Neutrophil (primary cell): ENCODE measurements at regions not wholly inside any gene's neighbourhood (a gene's known extent, or its start where the extent isn't known, plus 50 kb on each side); places are given as distances from the start of the nearest gene placed in this dataset.

Experiments used
- H3K27ac ChIP-seq: fragments of 200-600 bp; sonication (generic); 2 replicates; pipeline ENCODE4 v1.5.1; 2016; ENCODE audit warnings: mild to moderate bottlenecking, moderate library complexity
- H3K27me3 ChIP-seq: fragments of 200-600 bp; sonication (generic); 2 replicates; pipeline ENCODE4 v1.6.0; 2016; ENCODE audit warnings: mild to moderate bottlenecking
- H3K36me3 ChIP-seq: fragments of 200-600 bp; sonication (generic); 2 replicates; pipeline ENCODE4 v1.5.1; 2017
- H3K4me1 ChIP-seq, 2 experiments: fragments of 200-600 bp in 1 of 2; sonication (generic) in 1 of 2; 1 replicate in 1 of 2; 2 replicates in 1 of 2; pipeline versions ENCODE4 v1.5.1 to v1.6.1; 2013 to 2016; ENCODE audit warnings: low read depth in 1 of 2, low read length in 1 of 2, mild to moderate bottlenecking in 1 of 2, moderate library complexity in 1 of 2; ENCODE audit not compliant: control insufficient read depth in 1 of 2, insufficient read depth in 1 of 2
- H3K4me3 ChIP-seq, 2 experiments: fragments of 200-600 bp in 1 of 2; sonication (generic) in 1 of 2; 1 replicate in 1 of 2; 2 replicates in 1 of 2; pipeline ENCODE4 v1.5.1; 2013 to 2016; ENCODE audit warnings: low read depth in 1 of 2, low read length in 1 of 2, mild to moderate bottlenecking in 1 of 2, moderate library complexity in 1 of 2
- H3K9me3 ChIP-seq: fragments of 200-600 bp; sonication (generic); 2 replicates; pipeline ENCODE4 v1.5.1; 2016
- CTCF ChIP-seq: fragments of 200-600 bp; sonication (generic); IDR thresholded peaks from 2 replicates; pipeline ENCODE4 v1.5.1; 2016; ENCODE audit warnings: antibody characterized with exemption

GRCh38 chr15:98221144-98221543 is 260.6 kb downstream of the ARRDC4 start:
- Histone ChIP-seq H3K27me3 (no peaks in the 10 kb centered on the region), H3K4me1 (no peaks in the 10 kb centered on the region), H3K36me3 (no peaks in the 10 kb centered on the region), H3K9me3 (no peaks in the 10 kb centered on the region), H3K27ac (no peak overlapping the region), H3K4me3 (no peak overlapping the region)
- no peak for TF ChIP-seq CTCF

DNA sequence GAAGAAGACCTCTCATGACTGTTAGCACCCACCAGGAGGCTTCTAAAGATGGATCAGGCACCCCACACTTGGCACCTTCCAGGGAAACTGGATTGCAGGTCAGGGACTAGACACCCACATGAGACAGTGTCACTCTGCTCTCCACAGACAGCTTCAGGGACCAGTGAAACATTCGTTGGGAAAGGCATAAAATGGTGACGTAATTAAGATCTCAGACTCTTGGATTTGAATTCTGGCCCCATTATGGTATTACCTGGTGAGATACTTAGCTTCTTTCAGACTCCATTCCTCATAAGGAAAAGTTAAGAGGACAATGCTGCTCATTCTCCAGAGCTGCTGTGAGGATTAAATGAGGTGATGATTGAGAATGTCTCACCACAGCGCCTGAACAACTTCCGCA is 261.1 kb downstream of the ARRDC4 start:
- no peaks in the 10 kb centered on the region for H3K4me1 ChIP-seq
- TF ChIP-seq CTCF = no peak
- no peaks in the 10 kb centered on the region for H3K27me3 ChIP-seq
- H3K4me3 ChIP-seq = no peak overlapping the region
- H3K36me3 ChIP-seq = no peaks in the 10 kb centered on the region
- no peaks in the 10 kb centered on the region for H3K9me3 ChIP-seq
- H3K27ac ChIP-seq = no peak overlapping the region

- H3K27ac ChIP-seq = no peak overlapping the region
- H3K4me3 ChIP-seq = no peak overlapping the region
- no peaks in the 10 kb centered on the region for H3K27me3 ChIP-seq
- TF ChIP-seq CTCF = no peak
- H3K4me1 ChIP-seq = no peaks in the 10 kb centered on the region
- no peaks in the 10 kb centered on the region for H3K9me3 ChIP-seq
- no peaks in the 10 kb centered on the region for H3K36me3 ChIP-seq
These were observed 265.6 kb downstream of the ARRDC4 start for GRCh38 chr15:98226149-98226548.

DNA sequence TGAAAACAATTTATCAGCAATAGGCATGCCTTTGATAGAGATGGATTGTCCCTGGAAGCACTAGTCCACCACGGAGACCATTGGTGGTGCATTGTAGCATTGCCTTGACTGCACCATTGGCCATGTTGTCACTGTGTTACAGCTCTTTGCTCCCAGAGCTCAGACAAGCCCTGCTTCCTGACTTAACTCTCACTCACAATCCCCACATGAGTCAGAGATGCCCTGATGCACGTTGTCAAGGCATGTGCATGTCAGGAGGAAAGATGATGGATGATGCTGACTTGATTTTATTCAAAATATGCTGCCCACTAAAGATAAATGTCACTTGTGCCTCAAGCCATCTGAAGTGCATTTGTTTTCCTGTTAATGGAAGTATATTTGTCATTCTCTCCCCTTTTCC is 266.1 kb downstream of the ARRDC4 start:
- H3K27me3 ChIP-seq = no peaks in the 10 kb centered on the region
- no peaks in the 10 kb centered on the region for H3K9me3 ChIP-seq
- TF ChIP-seq CTCF = no peak
- H3K36me3 ChIP-seq = no peaks in the 10 kb centered on the region
- H3K4me3 ChIP-seq = no peak overlapping the region
- H3K27ac ChIP-seq = no peak overlapping the region
- H3K4me1 ChIP-seq = no peaks in the 10 kb centered on the region

DNA sequence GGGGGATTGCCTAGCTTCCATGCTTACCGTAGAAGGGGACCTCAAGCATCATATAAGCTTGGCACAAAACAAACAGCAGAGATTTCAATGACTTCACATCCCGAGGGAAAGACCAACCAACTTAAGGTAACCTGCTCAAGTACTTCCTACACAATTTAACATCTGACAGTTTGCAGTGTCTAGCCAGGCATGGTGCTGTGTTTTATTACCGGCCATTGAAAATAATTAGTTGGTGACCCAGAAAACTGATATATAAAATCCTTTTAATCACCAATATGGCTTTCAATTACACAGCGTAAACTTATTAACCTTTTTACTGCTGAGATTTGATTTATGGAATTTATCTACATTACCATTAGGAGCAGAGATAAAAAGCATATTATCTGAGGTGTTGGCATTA is 268.3 kb downstream of the ARRDC4 start:
- H3K27me3 ChIP-seq = no peaks in the 10 kb centered on the region
- H3K4me1 ChIP-seq = no peaks in the 10 kb centered on the region
- H3K9me3 ChIP-seq = no peaks in the 10 kb centered on the region
- no peaks in the 10 kb centered on the region for H3K36me3 ChIP-seq
- TF ChIP-seq CTCF = no peak
- no peak overlapping the region for H3K27ac ChIP-seq
- H3K4me3 ChIP-seq = no peak overlapping the region

DNA sequence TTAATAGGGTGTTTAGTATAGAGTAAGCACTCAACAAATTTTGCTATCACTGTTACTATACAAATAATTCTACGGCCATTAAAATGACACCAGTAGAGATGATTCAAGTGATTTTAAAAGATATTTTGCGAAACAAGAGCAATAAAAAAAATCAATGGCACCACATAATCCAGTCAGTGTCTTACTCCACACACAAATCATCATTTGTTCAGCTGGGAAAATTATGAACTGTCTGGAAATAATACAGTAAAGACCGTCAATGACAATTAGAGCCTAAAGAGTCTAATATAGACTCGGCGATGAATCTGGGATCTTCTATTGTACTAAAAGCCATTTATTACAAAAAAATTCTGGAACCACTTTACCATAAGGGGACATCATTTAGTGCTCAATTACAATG is 270.5 kb downstream of the ARRDC4 start:
- H3K36me3 ChIP-seq = no peaks in the 10 kb centered on the region
- H3K27me3 ChIP-seq = no peaks in the 10 kb centered on the region
- TF ChIP-seq CTCF = no peak
- H3K4me1 ChIP-seq = no peaks in the 10 kb centered on the region
- no peaks in the 10 kb centered on the region for H3K9me3 ChIP-seq
- no peak overlapping the region for H3K4me3 ChIP-seq
- no peak overlapping the region for H3K27ac ChIP-seq
